ENCODE measurements at regions not wholly inside any gene's neighbourhood (a gene's known extent, or its start where the extent isn't known, plus 50 kb on each side); places are given as distances from the start of the nearest gene placed in this dataset.

GRCh38 chr6:169981969-169982368 lies 230.5 kb downstream of the ERMARD start:
- FAIRE-seq = no peak
- ChIA-PET CTCF (ENCODE audit: partially characterized antibody) (interaction anchor here (1.4 to 3.0 kb wide), 2 partner anchors 11 to 150 kb away, joined by 3 to 9 read pairs; no protein-coding TSS in a partner anchor), POLR2A (ENCODE audit: partially characterized antibody) (no interaction called here)
- H2BK20ac ChIP-seq (ENCODE audit: low read length) = no peak overlapping the region
- H3K79me2 ChIP-seq (ENCODE audit: control insufficient read depth in 1 of 2, insufficient read depth in 2 of 2, low read length in 2 of 2) = no peaks in the 10 kb centered on the region
- H2AFZ ChIP-seq (ENCODE audit: low read length) = no peak overlapping the region
- no peak overlapping the region for H4K91ac ChIP-seq (replicated peaks; ENCODE audit: insufficient read length, low read length)
- H3K27ac ChIP-seq (ENCODE audit: low read depth, low read length) = no peak overlapping the region
- H2BK120ac ChIP-seq (replicated peaks; ENCODE audit: low read depth, low read length) = no peak overlapping the region
- H4K5ac ChIP-seq (ENCODE audit: insufficient read length, low read depth, low read length) = no peak overlapping the region
- no peaks in the 10 kb centered on the region; a peak in 1 of 7 replicates for H3K4me1 ChIP-seq (replicated peaks in 1 of 4; ENCODE audit: control insufficient read depth in 3 of 4, insufficient read depth in 4 of 4, low read length in 3 of 4)
- no peak overlapping the region for H3K4me3 ChIP-seq (ENCODE audit: extremely low read depth in 1 of 4, insufficient read depth in 2 of 4, low read depth in 3 of 4, low read length in 4 of 4)
- H3K9me3 ChIP-seq (ENCODE audit: insufficient read depth in 2 of 2, low read depth in 1 of 2, low read length in 1 of 2) = no peaks in the 10 kb centered on the region
- no peak overlapping the region for H3K18ac ChIP-seq (ENCODE audit: extremely low read depth, low read length)
- no peak overlapping the region for H3K23ac ChIP-seq (ENCODE audit: insufficient read length)
- H3K14ac ChIP-seq (ENCODE audit: insufficient read length) = no peak overlapping the region
- H4K8ac ChIP-seq (ENCODE audit: extremely low read depth, insufficient read depth, low read length) = no peak overlapping the region; the same call in 1 of the 2 replicates
- no peaks in the 10 kb centered on the region for H3K79me1 ChIP-seq (ENCODE audit: low read depth, low read length)
- no peak for DNase-seq (ENCODE audit: low read depth in 1 of 2, low spot score in 2 of 2)
- no peak overlapping the region for H3K4ac ChIP-seq (replicated peaks; ENCODE audit: insufficient read length, low read depth, low read length)
- no peak overlapping the region for H3K56ac ChIP-seq (replicated peaks; ENCODE audit: insufficient read length, low read depth, low read length)
- H3K27me3 ChIP-seq (replicated peaks in 1 of 4; ENCODE audit: control insufficient read depth in 3 of 4, extremely low read depth in 1 of 4, insufficient read depth in 3 of 4, low read length in 3 of 4) = no peaks in the 10 kb centered on the region
- H2BK12ac ChIP-seq (ENCODE audit: low read depth, low read length) = no peak overlapping the region
- no peak overlapping the region for H2AK5ac ChIP-seq (ENCODE audit: low read depth, low read length)
- no peak overlapping the region for H2BK15ac ChIP-seq (ENCODE audit: low read length)
- no peak overlapping the region for H3K4me2 ChIP-seq (ENCODE audit: insufficient read depth in 1 of 2, low read depth in 2 of 2, low read length in 2 of 2)
- H3K23me2 ChIP-seq (ENCODE audit: low read depth, low read length) = no peaks in the 10 kb centered on the region
- H3K36me3 ChIP-seq (ENCODE audit: control insufficient read depth in 2 of 4, insufficient read depth in 4 of 4, low read length in 3 of 4) = no peaks in the 10 kb centered on the region
- WGBS, 2 experiments (ENCODE audit: extremely low coverage in 1 of 2, insufficient coverage in 1 of 2, insufficient read length in 1 of 2, insufficient replicate concordance in 2 of 2, low coverage in 1 of 2, low lambda C conversion rate in 2 of 2, missing lambda C conversion rate in 1 of 2) = 88% methylated on average over 7 of the region's 7 CpGs; no CpG with 5 or more reads in 1 of the 2 experiments
- H4K20me1 ChIP-seq (replicated peaks in 1 of 2; ENCODE audit: control insufficient read depth in 1 of 2, insufficient read depth in 2 of 2, low read length in 2 of 2) = no peaks in the 10 kb centered on the region
- no peak overlapping the region for H3K9ac ChIP-seq (replicated peaks in 1 of 4; ENCODE audit: extremely low read depth in 1 of 4, low read depth in 3 of 4, low read length in 3 of 4)
- no peak overlapping the region for H2BK5ac ChIP-seq (ENCODE audit: low read depth, low read length)
- no peak for TF ChIP-seq RNF2 (IDR thresholded peaks at IDR 0.05; ENCODE audit: borderline replicate concordance, low read depth, low read length, missing control alignments, poor library complexity, severe bottlenecking)
- no peak for TF ChIP-seq CHD1 (IDR thresholded peaks at IDR 0.05; ENCODE audit: low read depth, low read length)
- TF ChIP-seq BCL11A (IDR thresholded peaks at IDR 0.05; ENCODE audit: low read depth in 2 of 2, low read length in 2 of 2) = no peak
- no peak for TF ChIP-seq YY1 (IDR thresholded peaks at IDR 0.05; ENCODE audit: low read depth, low read length)

All from H1 (cell line).